ENCODE measurements at regions not wholly inside any gene's neighbourhood (a gene's known extent, or its start where the extent isn't known, plus 50 kb on each side); places are given as distances from the start of the nearest gene placed in this dataset.

- TF ChIP-seq REST (IDR thresholded peaks at IDR 0.05; ENCODE audit: low read depth) (no peak), CEBPB (IDR thresholded peaks at IDR 0.05; ENCODE audit: low read depth) (peak; percentile 29; the same call in 1 of the 2 replicates)
These were observed 712.1 kb downstream of the MECOM start (continued) for GRCh38 chr3:168951368-168951767.

- no peak for ATAC-seq
- H3K79me2 ChIP-seq (ENCODE audit: insufficient read depth, low read length): no peaks in the 10 kb centered on the region
- H3K27me3 ChIP-seq (ENCODE audit: insufficient read depth, low read length): no peaks in the 10 kb centered on the region
- no TSS peak for BruUV-seq (replicated peaks)
- ChIA-PET CTCF (interaction anchor here (1.0 kb wide), 1 partner anchor 16 kb away, joined by 3 read pairs; no protein-coding TSS in a partner anchor), POLR2A (no interaction called here), RAD21 (ENCODE audit: low non-redundant PET in 1 of 2, low total read pairs in 2 of 2, uncharacterized antibody in 2 of 2, unreplicated experiment in 2 of 2) (no interaction called here)
- no peak overlapping the region for H3K4me3 ChIP-seq (replicated peaks in 1 of 2; ENCODE audit: low read depth in 1 of 2, low read length in 2 of 2)
- intact Hi-C loops (cut with micrococcal nuclease): no loop called here
- H3K9me2 ChIP-seq (ENCODE audit: insufficient read depth): no peaks in the 10 kb centered on the region
- no peak overlapping the region for H2AFZ ChIP-seq (ENCODE audit: low read depth, low read length, poor library complexity, severe bottlenecking)
- peaks cover 0 to 11% of the 10 kb centered on the region in 2 experiments; a peak in 1 of 4 replicates for H3K4me1 ChIP-seq (ENCODE audit: control insufficient read depth in 1 of 2, insufficient read depth in 2 of 2, low read length in 2 of 2)
- H4K20me1 ChIP-seq (ENCODE audit: insufficient read depth): no peaks in the 10 kb centered on the region
- DNase-seq (ENCODE audit: low read depth, low spot score): no peak
- H3K36me3 ChIP-seq (ENCODE audit: control insufficient read depth in 1 of 2, insufficient read depth in 2 of 2, low read length in 2 of 2): no peaks in the 10 kb centered on the region
- H3K9me3 ChIP-seq (ENCODE audit: control insufficient read depth in 1 of 2, insufficient read depth in 1 of 2, low read depth in 1 of 2, low read length in 2 of 2): no peaks in the 10 kb centered on the region
- no peak overlapping the region for H3K27ac ChIP-seq (ENCODE audit: low read depth, low read length)
- no peak overlapping the region for H3K4me2 ChIP-seq (ENCODE audit: low read length)
- TF ChIP-seq POLR2A (IDR thresholded peaks at IDR 0.05; ENCODE audit: borderline replicate concordance, extremely low read depth, insufficient read depth, insufficient read length): no peak
- H3K9ac ChIP-seq (ENCODE audit: low read length): no peak overlapping the region
These were observed 712.9 kb downstream of the MECOM start for GRCh38 chr3:168950622-168951021.

GRCh38 chr3:168939651-168940238, 723.8 kb downstream of the MECOM start:
- Histone ChIP-seq H3K4me1 (ENCODE audit: control insufficient read depth in 1 of 2, insufficient read depth in 2 of 2, low read length in 2 of 2) (no peaks in the 10 kb centered on the region), H3K9me2 (ENCODE audit: insufficient read depth) (no peaks in the 10 kb centered on the region), H3K36me3 (ENCODE audit: control insufficient read depth in 1 of 2, insufficient read depth in 2 of 2, low read length in 2 of 2) (no peaks in the 10 kb centered on the region), H3K27me3 (ENCODE audit: insufficient read depth, low read length) (no peaks in the 10 kb centered on the region), H3K4me2 (ENCODE audit: low read length) (no peak overlapping the region), H3K9ac (ENCODE audit: low read length) (no peak overlapping the region), H3K4me3 (replicated peaks in 1 of 2; ENCODE audit: low read depth in 1 of 2, low read length in 2 of 2) (no peak overlapping the region), H3K27ac (ENCODE audit: low read depth, low read length) (no peak overlapping the region), H3K79me2 (ENCODE audit: insufficient read depth, low read length) (no peaks in the 10 kb centered on the region), H4K20me1 (ENCODE audit: insufficient read depth) (no peaks in the 10 kb centered on the region), H3K9me3 (ENCODE audit: control insufficient read depth in 1 of 2, insufficient read depth in 1 of 2, low read depth in 1 of 2, low read length in 2 of 2) (no peaks in the 10 kb centered on the region), H2AFZ (ENCODE audit: low read depth, low read length, poor library complexity, severe bottlenecking) (no peak overlapping the region)
- RAD21 ChIA-PET (ENCODE audit: low non-redundant PET in 1 of 2, low total read pairs in 2 of 2, uncharacterized antibody in 2 of 2, unreplicated experiment in 2 of 2): interaction anchor here in 1 of 2 experiments (0.6 kb wide), 1 partner anchor 731 kb away, joined by 3 read pairs; no protein-coding TSS in a partner anchor
- CTCF ChIA-PET: no interaction called here
- DNase-seq (ENCODE audit: low read depth, low spot score): no peak
- intact Hi-C loops (cut with micrococcal nuclease): no loop called here
- POLR2A ChIA-PET: no interaction called here
- no peak for ATAC-seq
- no TSS peak for BruUV-seq (replicated peaks)
- TF ChIP-seq ZNF274 (IDR thresholded peaks at IDR 0.05; ENCODE audit: low read depth, low read length) (no peak), RAD21 (IDR thresholded peaks at IDR 0.05; ENCODE audit: low read depth) (no peak), FOSL1 (IDR thresholded peaks at IDR 0.05; ENCODE audit: low read depth) (no peak), CBX3 (IDR thresholded peaks at IDR 0.05; ENCODE audit: low read depth) (no peak), REST (IDR thresholded peaks at IDR 0.05; ENCODE audit: low read depth) (no peak), CEBPB (IDR thresholded peaks at IDR 0.05; ENCODE audit: low read depth) (no peak), POLR2AphosphoS5 (IDR thresholded peaks at IDR 0.05; ENCODE audit: low read depth, low read length) (no peak), EZH2 (IDR thresholded peaks at IDR 0.05) (no peak), TCF7L2 (IDR thresholded peaks at IDR 0.05; ENCODE audit: borderline replicate concordance, extremely low read depth, insufficient read depth, insufficient read length) (no peak), SIN3A (IDR thresholded peaks at IDR 0.05; ENCODE audit: low read depth) (no peak), SRF (IDR thresholded peaks at IDR 0.05; ENCODE audit: low read depth) (no peak)
